HepG2 (cell line): ENCODE measurements at regions not wholly inside any gene's neighbourhood (a gene's known extent, or its start where the extent isn't known, plus 50 kb on each side); places are given as distances from the start of the nearest gene placed in this dataset.

Experiments used
- CREB1 ChIP-seq, 2 experiments: fragments of 450-650 bp in 1 of 2; IDR thresholded peaks; 2 replicates each; pipeline ENCODE4 v1.6.1; 2016 to 2017; ENCODE audit warnings: control low read depth in 1 of 2, mild to moderate bottlenecking in 1 of 2, missing compliant biosample characterization in 1 of 2, missing genetic modification characterization in 1 of 2
- EZH2 ChIP-seq: conservative IDR thresholded peaks from 2 replicates; pipeline ENCODE4 v1.6.1; 2012; ENCODE audit warnings: mild to moderate bottlenecking, low read depth, low read length, moderate library complexity
- HNF4G ChIP-seq, 2 experiments: sonication (generic) in 1 of 2; formaldehyde crosslinking in 1 of 2; IDR thresholded peaks; 2 replicates each; pipeline versions ENCODE4 v1.4.0 to v1.6.1; 2011 to 2020; ENCODE audit warnings: borderline replicate concordance in 2 of 2, low read depth in 2 of 2, mild to moderate bottlenecking in 2 of 2, low read length in 1 of 2, missing genetic modification reagents in 1 of 2, moderate library complexity in 1 of 2
- POLR2A ChIP-seq, 2 experiments: IDR thresholded peaks; 2 replicates each; pipeline ENCODE4 v1.6.1; 2011; ENCODE audit warnings: low read depth in 2 of 2, low read length in 2 of 2, mild to moderate bottlenecking in 1 of 2, moderate library complexity in 1 of 2; ENCODE audit not compliant: insufficient read depth in 1 of 2
- RAD21 ChIP-seq: fragments of 450-650 bp; formaldehyde crosslinking; IDR thresholded peaks from 2 replicates; pipeline ENCODE4 v1.5.0; 2020; ENCODE audit warnings: mild to moderate bottlenecking
- TF ChIP-seq, protein P1 (sequence below): sonication (generic); formaldehyde crosslinking; IDR thresholded peaks from 2 replicates; pipeline ENCODE4 v1.5.0; 2020; ENCODE audit warnings: mild to moderate bottlenecking, missing genetic modification reagents, moderate library complexity
- TF ChIP-seq, protein P2 (sequence below): sonication (generic); formaldehyde crosslinking; IDR thresholded peaks from 2 replicates; pipeline ENCODE4 v1.4.0; 2020; ENCODE audit warnings: missing genetic modification reagents

DNA sequence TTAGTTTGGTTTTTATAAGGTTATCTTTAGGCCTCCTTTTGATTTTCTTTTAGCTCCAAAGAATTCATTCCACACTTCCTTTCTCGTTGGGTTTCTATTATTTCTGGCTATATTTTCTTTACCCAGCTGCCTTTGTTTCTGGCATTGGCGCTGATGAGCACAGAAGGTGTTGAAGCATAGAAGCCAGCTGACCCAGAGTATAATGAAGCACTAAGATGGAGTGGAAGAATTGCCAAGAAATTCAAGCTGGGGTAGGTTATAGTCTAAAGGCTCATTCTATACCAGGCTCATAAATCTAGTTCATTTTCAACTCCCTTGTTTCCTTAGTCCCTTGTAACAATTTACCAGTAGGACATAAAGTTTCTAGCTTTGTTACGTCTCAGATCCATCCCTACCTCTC is 169.5 kb downstream of the HRH4 start:
- TF ChIP-seq HNF4G (IDR thresholded peaks at IDR 0.05; ENCODE audit: borderline replicate concordance, low read depth, low read length) (no peak), HNF4G (CRISPR knock-in tag; IDR thresholded peaks at IDR 0.05; ENCODE audit: borderline replicate concordance, low read depth) (no peak), POLR2A (IDR thresholded peaks at IDR 0.05; ENCODE audit: insufficient read depth in 1 of 2, low read depth in 2 of 2, low read length in 2 of 2) (no peak), CREB1 (IDR thresholded peaks at IDR 0.05) (no peak), CREB1 (CRISPR knock-in tag; IDR thresholded peaks at IDR 0.05) (no peak), RAD21 (CRISPR knock-in tag) (no peak), EZH2 (no peak)
- TF ChIP-seq, protein P1, sequence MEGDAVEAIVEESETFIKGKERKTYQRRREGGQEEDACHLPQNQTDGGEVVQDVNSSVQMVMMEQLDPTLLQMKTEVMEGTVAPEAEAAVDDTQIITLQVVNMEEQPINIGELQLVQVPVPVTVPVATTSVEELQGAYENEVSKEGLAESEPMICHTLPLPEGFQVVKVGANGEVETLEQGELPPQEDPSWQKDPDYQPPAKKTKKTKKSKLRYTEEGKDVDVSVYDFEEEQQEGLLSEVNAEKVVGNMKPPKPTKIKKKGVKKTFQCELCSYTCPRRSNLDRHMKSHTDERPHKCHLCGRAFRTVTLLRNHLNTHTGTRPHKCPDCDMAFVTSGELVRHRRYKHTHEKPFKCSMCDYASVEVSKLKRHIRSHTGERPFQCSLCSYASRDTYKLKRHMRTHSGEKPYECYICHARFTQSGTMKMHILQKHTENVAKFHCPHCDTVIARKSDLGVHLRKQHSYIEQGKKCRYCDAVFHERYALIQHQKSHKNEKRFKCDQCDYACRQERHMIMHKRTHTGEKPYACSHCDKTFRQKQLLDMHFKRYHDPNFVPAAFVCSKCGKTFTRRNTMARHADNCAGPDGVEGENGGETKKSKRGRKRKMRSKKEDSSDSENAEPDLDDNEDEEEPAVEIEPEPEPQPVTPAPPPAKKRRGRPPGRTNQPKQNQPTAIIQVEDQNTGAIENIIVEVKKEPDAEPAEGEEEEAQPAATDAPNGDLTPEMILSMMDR (CRISPR knock-in tag) = no peak
- TF ChIP-seq, protein P2, sequence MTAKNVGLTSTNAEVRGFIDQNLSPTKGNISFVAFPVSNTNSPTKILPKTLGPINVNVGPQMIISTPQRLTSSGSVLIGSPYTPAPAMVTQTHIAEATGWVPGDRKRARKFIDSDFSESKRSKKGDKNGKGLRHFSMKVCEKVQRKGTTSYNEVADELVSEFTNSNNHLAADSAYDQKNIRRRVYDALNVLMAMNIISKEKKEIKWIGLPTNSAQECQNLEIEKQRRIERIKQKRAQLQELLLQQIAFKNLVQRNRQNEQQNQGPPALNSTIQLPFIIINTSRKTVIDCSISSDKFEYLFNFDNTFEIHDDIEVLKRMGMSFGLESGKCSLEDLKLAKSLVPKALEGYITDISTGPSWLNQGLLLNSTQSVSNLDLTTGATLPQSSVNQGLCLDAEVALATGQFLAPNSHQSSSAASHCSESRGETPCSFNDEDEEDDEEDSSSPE (CRISPR knock-in tag) = no peak
